Upper lobe of right lung (tissue), 1 donor: ENCODE measurements at regions not wholly inside any gene's neighbourhood (a gene's known extent, or its start where the extent isn't known, plus 50 kb on each side); places are given as distances from the start of the nearest gene placed in this dataset.

Experiments
- ATAC-seq: fragments of 200-7000 bp; cut with Tn5 transposase; one replicate; pipeline ENCODE4 v1.9.1; 2020; ENCODE audit warnings: mild to moderate bottlenecking, moderate library complexity
- DNase-seq: peaks from one replicate; pipeline ENCODE4 v3.0.0-alpha.2; 2020
- H3K27ac ChIP-seq: fragments of 200-600 bp; one replicate; pipeline ENCODE4 v1.8.0; 2022
- H3K27me3 ChIP-seq: fragments of 200-600 bp; one replicate; pipeline ENCODE4 v1.8.0; 2022; ENCODE audit warnings: mild to moderate bottlenecking
- H3K36me3 ChIP-seq: fragments of 200-600 bp; one replicate; pipeline ENCODE4 v1.8.0; 2022
- H3K4me1 ChIP-seq: fragments of 200-600 bp; one replicate; pipeline ENCODE4 v1.8.0; 2022
- H3K4me3 ChIP-seq: fragments of 200-600 bp; one replicate; pipeline ENCODE4 v1.8.0; 2022; ENCODE audit warnings: mild to moderate bottlenecking
- H3K9me3 ChIP-seq: fragments of 200-600 bp; one replicate; pipeline ENCODE4 v1.8.0; 2022
- intact Hi-C: fragments of 100-400 bp; cut with DNase I; formaldehyde crosslinking; loops from one replicate; pipeline ENCODE4 v1.11.0; 2022
- TF ChIP-seq, protein P1 (sequence below): fragments of 200-600 bp; IDR thresholded peaks from one replicate; pipeline ENCODE4 v1.8.0; 2022; ENCODE audit warnings: antibody characterized with exemption
- donor health status: DM: no; HTN: yes; CAD: no; lungs with severe emphysema.

DNA sequence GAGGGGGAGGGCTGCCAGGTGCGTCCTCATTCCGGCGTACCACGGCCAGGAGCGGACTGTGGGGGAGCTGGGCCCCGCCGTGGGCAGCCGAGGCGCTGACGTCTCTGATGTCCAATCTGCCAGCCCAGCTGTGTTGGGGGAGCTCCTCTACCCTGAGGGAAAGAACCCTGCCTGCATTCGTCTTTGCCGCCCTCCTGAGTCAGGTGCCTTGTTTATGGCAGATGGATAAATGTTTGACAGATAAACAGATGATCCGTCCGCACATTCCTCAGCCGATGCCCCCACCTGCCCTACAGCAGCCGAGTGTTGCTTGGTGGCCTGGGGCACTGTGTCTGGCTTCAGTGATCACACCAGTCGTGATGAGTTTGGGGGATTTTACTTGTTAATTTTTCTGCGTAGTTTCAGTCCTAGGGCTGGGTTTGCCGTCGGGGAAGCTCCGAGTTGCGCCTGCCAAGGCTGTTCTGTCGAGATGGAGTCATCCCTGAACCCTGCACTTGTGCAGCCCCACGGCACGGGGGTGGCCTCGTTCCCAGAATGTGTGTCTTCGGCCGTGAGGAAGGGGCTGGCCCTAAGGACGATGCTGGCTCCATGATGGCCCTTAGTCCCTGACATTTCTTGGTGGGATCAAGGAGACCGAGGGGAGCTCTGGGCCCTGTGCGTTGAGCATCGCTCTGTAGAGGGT, 1083.9 kb downstream of the BRD1 start:
- no peaks in the 10 kb centered on the region for H3K9me3 ChIP-seq
- H3K4me1 ChIP-seq = no peaks in the 10 kb centered on the region
- intact Hi-C loops = no loop called here
- H3K27ac ChIP-seq = no peak overlapping the region
- TF ChIP-seq, protein P1, sequence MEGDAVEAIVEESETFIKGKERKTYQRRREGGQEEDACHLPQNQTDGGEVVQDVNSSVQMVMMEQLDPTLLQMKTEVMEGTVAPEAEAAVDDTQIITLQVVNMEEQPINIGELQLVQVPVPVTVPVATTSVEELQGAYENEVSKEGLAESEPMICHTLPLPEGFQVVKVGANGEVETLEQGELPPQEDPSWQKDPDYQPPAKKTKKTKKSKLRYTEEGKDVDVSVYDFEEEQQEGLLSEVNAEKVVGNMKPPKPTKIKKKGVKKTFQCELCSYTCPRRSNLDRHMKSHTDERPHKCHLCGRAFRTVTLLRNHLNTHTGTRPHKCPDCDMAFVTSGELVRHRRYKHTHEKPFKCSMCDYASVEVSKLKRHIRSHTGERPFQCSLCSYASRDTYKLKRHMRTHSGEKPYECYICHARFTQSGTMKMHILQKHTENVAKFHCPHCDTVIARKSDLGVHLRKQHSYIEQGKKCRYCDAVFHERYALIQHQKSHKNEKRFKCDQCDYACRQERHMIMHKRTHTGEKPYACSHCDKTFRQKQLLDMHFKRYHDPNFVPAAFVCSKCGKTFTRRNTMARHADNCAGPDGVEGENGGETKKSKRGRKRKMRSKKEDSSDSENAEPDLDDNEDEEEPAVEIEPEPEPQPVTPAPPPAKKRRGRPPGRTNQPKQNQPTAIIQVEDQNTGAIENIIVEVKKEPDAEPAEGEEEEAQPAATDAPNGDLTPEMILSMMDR = no peak
- no peak for DNase-seq
- no peaks in the 10 kb centered on the region for H3K36me3 ChIP-seq
- ATAC-seq = no peak
- no peaks in the 10 kb centered on the region for H3K27me3 ChIP-seq
- no peak overlapping the region for H3K4me3 ChIP-seq

DNA sequence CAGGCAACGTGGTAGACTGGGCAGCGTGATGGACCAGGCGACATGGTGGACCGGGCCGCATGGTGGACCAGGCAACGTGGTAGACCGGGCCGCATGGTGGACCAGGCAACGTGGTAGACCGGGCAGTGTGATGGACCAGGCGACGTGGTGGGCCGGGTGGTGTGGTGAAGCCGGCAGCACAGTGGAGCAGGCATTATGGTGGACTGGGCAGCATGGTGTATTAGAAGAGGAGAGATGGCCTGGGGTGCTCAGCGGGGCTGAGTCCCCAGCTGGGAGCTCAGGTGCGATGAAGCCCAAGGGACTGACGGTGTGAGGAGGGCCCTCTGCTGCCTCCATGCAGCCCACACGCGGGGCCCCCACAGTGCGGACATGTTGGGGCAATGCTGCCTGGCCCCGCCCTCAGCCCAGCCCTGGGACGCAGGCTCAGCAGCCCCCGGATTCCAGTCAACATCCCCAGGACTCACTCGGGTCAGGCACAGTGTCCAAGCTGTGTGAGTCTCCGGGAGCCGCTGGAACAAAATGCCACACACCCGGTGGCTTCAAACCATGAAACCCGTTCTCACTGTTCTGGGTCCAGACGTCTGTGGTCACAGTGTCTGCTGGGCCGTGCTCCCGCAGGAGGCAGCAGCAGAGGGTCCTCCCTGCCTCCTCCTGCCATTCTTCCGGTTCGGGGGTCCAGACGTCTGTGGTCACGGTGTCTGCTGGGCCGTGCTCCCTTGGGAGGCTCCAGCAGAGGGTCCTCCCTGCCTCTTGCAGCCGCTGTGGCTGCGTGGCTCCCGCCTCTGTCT, 1084.9 kb downstream of the BRD1 start:
- H3K27me3 ChIP-seq = no peaks in the 10 kb centered on the region
- no peaks in the 10 kb centered on the region for H3K36me3 ChIP-seq
- ATAC-seq (no peak), DNase-seq (no peak)
- no peak overlapping the region for H3K27ac ChIP-seq
- H3K9me3 ChIP-seq = no peaks in the 10 kb centered on the region
- intact Hi-C loops = no loop called here
- no peaks in the 10 kb centered on the region for H3K4me1 ChIP-seq
- TF ChIP-seq, protein P1 = no peak
- no peak overlapping the region for H3K4me3 ChIP-seq

DNA sequence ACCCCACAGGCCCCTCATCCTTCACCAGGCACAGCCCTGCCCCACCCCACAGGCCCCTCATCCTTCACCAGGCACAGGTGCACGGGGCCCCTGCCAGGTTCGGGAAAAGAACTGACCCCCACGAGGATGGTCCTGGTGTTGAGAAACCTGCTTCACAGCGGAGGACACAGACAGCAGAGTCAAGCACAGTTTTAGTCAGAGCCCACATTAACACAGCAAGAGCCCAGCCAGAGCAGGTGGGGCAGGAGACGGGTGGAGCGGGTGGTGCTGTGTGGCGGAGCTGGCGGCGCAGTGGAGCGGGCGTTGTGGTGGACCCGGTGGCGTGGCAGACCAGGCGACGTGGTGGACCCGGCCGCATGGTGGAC, 1085.5 kb downstream of the BRD1 start:
- Histone ChIP-seq H3K27me3 (no peaks in the 10 kb centered on the region), H3K4me1 (no peaks in the 10 kb centered on the region), H3K27ac (no peak overlapping the region), H3K4me3 (no peak overlapping the region), H3K36me3 (no peaks in the 10 kb centered on the region), H3K9me3 (no peaks in the 10 kb centered on the region)
- TF ChIP-seq, protein P1 = no peak
- DNase-seq (no peak), ATAC-seq (no peak)
- intact Hi-C loops = no loop called here

DNA sequence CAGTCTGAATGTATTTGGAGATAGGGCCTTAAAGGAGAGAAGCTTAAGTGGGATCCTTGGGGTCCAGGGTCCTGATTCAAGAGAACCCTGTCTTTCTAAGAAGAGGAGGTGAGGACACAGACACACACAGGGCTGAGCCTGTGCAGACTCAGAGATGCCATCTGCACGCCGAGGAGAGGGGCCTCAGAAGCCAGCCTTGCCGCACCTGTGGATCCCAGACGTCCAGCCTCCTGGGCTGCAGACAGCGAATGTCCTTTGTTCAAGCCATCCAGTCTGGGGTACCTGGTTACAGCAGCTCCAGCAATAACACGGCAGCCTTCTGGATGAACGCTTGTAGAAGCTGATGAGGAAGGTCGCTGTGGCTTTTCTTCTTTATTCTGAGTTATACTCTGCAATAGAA, 1086.1 kb downstream of the BRD1 start:
- H3K4me3 ChIP-seq = no peak overlapping the region
- H3K27me3 ChIP-seq = no peaks in the 10 kb centered on the region
- H3K9me3 ChIP-seq = no peaks in the 10 kb centered on the region
- no peak overlapping the region for H3K27ac ChIP-seq
- no peaks in the 10 kb centered on the region for H3K36me3 ChIP-seq
- DNase-seq (no peak), ATAC-seq (no peak)
- intact Hi-C loops = no loop called here
- TF ChIP-seq, protein P1 = no peak
- H3K4me1 ChIP-seq = no peaks in the 10 kb centered on the region

DNA sequence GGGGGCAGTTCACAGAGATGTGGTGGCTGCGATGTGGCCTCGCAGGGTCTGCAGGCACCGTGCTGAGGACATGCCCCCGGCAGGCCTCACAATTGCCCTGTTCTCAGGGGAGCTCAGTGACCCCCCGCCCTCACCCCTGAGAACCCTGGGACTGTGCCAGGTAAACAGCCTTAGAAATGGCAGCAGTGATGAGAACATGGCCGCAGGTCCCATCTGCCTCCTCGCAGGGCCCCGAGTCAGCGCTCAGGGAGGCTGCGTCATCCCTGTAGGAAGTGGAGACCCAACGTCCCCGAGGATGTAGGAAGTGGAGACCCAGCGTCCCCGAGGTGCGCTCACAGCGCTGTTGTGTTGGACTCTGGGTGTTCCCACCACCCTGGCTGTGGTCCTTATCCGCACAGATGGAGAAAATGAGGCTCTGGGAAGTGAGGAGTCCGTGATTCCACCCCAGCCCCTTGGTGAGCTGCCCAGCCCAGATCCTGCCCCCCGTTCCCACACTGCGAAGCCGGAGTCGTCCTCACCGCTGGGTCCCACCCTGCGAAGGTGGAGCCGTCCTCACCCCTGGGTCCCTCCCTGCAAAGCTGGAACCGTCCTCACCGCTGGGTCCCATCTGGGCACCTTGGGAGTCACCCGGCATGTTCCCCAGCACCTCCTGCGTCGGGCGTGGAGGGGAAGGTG, 1086.8 kb downstream of the BRD1 start:
- TF ChIP-seq, protein P1 = no peak
- intact Hi-C loops = no loop called here
- no peak for DNase-seq
- no peak for ATAC-seq
- H3K9me3 ChIP-seq = no peaks in the 10 kb centered on the region
- no peaks in the 10 kb centered on the region for H3K27me3 ChIP-seq
- no peaks in the 10 kb centered on the region for H3K36me3 ChIP-seq
- no peak overlapping the region for H3K27ac ChIP-seq
- no peak overlapping the region for H3K4me3 ChIP-seq
- H3K4me1 ChIP-seq = no peaks in the 10 kb centered on the region
